SH-SY5Y (cell line): ENCODE measurements at regions not wholly inside any gene's neighbourhood (a gene's known extent, or its start where the extent isn't known, plus 50 kb on each side); places are given as distances from the start of the nearest gene placed in this dataset.

Experiments
- GATA2 ChIP-seq: IDR thresholded peaks from 2 replicates; pipeline ENCODE4 v1.6.1; 2011; ENCODE audit warnings: mild to moderate bottlenecking, low read depth, low read length
- GATA3 ChIP-seq: IDR thresholded peaks from 2 replicates; pipeline ENCODE4 v1.6.1; 2011; ENCODE audit warnings: low read depth, mild to moderate bottlenecking, low read length, moderate library complexity

- TF ChIP-seq GATA2 (no peak), GATA3 (no peak)
Observed at GRCh38 chr2:18741191-18741590, 151.8 kb upstream of the NT5C1B start.
